Thyroid gland (tissue), 4 donors: ENCODE measurements at regions not wholly inside any gene's neighbourhood (a gene's known extent, or its start where the extent isn't known, plus 50 kb on each side); places are given as distances from the start of the nearest gene placed in this dataset.

ENCODE experiments used
- POLR2A ChIP-seq, 2 donors: fragments of 450-650 bp; IDR thresholded peaks; one replicate each; pipeline ENCODE4 v1.6.1; 2017; ENCODE audit warnings: antibody characterized with exemption in 2 of 2, mild to moderate bottlenecking in 2 of 2, moderate library complexity in 1 of 2
- TF ChIP-seq, protein P1 (sequence below), 6 experiments: fragments of 200-600 bp in 3 of 6; fragments of 450-650 bp in 3 of 6; sonication (generic) in 3 of 6; IDR thresholded peaks; one replicate each; pipeline ENCODE4 v1.5.1; 2016 to 2019; ENCODE audit warnings: antibody characterized with exemption in 6 of 6, mild to moderate bottlenecking in 2 of 6, inconsistent platforms in 1 of 6, moderate library complexity in 1 of 6

DNA sequence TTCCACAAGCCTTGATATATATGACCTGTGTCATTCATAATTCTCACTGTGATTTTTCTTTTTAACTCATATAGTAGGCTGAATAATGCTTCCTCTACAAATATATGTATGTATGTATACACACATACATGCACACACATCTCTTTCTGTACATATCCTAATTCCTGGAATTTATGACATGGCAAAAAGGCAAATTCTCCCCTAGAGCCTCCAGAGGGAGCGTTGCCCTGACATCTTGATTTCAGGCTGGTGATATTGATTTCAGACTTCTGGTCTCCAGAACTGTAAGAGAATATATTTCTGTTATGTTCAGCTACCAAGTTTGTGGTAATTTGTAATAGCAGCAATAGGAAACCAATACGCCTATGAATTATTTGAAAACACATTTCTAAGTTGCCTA, 166.6 kb upstream of the GAS1 start:
- no peak for TF ChIP-seq POLR2A (IDR thresholded peaks at IDR 0.05)
- TF ChIP-seq, protein P1, sequence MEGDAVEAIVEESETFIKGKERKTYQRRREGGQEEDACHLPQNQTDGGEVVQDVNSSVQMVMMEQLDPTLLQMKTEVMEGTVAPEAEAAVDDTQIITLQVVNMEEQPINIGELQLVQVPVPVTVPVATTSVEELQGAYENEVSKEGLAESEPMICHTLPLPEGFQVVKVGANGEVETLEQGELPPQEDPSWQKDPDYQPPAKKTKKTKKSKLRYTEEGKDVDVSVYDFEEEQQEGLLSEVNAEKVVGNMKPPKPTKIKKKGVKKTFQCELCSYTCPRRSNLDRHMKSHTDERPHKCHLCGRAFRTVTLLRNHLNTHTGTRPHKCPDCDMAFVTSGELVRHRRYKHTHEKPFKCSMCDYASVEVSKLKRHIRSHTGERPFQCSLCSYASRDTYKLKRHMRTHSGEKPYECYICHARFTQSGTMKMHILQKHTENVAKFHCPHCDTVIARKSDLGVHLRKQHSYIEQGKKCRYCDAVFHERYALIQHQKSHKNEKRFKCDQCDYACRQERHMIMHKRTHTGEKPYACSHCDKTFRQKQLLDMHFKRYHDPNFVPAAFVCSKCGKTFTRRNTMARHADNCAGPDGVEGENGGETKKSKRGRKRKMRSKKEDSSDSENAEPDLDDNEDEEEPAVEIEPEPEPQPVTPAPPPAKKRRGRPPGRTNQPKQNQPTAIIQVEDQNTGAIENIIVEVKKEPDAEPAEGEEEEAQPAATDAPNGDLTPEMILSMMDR (IDR thresholded peaks at IDR 0.05): no peak
